HG02588 (cell line): ENCODE measurements at regions not wholly inside any gene's neighbourhood (a gene's known extent, or its start where the extent isn't known, plus 50 kb on each side); places are given as distances from the start of the nearest gene placed in this dataset.
"Not testable (repeated sequence)": the region's sequence is repeated elsewhere in the genome, so short reads cannot be mapped to it uniquely, and the experiment has no call there.

ENCODE experiments used
- ATAC-seq: cut with Tn5 transposase; IDR thresholded peaks from one replicate; pipeline ENCODE4 v1.9.1; 2021; ENCODE audit warnings: mild to moderate bottlenecking, moderate library complexity; ENCODE audit not compliant: unreplicated experiment

DNA sequence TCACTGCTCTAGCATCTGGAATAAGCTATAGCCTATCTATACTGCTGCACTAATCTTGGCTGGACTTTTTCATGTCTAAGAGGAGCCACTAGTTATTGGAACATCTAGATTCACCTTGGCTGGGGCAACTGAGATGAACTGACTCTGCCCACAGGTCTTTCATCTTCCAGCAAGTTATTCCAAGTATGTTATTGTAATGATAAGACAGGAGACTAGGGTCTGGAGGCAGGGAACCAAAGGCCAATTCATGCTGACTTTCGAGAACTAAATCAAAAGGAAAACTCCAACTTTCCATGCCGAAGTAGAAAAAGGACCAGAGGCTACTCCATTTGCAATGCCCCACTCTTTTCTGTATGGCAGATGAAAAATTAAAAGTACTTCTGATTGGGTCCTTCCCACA, 1243.0 kb upstream of the RAG2 start:
- ATAC-seq: no peak

DNA sequence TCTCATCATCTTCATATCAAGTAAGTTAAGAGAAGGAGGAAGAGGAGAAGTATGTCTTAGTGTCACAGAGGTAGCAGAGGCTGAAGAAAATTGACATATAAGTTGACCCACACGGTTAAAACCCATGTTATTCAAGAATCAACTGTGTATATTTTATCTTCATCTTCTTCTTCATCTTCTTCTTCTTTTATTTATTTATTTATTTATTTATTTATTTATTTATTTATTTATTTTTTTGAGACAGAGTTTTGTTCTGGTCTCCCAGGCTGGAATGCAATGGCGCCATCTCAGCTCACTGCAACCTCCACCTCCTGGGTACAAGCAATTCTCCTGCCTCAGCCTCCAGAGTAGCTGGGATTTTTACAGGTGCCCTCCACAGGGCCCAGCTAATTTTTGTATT, 1242.3 kb upstream of the RAG2 start:
- ATAC-seq: not testable (repeated sequence)

DNA sequence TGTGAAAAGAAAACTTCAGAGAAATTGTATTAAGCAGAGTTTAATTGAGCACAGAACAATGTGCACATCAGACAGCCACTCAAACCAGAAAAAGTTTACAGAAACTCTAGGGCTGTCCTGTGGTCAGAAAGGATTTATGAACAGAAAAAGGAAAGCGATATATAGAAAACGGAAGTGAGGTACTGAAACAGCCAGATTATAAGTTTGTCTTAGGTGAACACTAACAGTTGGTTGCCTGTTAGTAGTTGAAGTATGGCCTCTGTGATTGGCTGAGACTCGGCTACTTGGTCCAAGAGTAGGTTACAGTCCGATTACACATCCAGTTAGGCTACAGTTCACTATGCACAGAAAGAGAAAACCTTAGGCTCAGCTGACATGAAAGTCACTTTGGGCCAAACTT, 1232.5 kb upstream of the RAG2 start:
- no peak for ATAC-seq

DNA sequence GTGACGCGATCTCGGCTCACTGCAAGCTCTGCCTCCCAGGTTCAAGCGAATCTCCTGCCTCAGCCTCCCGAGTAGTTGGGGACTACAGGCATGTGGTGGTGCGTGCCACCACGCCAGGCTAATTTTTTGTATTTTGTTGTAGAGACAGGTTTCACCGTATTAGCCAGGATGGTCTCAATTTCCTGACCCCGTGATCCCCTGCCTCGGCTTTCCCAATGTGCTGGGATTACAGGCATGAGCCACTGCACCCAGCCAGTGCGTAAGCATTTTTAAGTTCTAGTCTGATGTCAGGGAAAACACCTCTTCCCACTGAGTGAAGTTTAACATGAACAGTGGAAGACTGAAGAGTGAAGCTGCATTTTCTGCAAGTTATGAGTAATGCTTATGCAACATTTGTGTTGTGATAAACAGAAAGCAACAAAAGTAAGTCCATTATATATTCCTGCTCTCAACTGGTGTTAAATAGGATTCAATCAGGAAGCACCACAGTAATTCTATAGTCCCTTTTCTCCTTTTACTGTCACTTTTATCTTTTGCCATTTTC, 1219.8 kb upstream of the RAG2 start:
- ATAC-seq: no peak

DNA sequence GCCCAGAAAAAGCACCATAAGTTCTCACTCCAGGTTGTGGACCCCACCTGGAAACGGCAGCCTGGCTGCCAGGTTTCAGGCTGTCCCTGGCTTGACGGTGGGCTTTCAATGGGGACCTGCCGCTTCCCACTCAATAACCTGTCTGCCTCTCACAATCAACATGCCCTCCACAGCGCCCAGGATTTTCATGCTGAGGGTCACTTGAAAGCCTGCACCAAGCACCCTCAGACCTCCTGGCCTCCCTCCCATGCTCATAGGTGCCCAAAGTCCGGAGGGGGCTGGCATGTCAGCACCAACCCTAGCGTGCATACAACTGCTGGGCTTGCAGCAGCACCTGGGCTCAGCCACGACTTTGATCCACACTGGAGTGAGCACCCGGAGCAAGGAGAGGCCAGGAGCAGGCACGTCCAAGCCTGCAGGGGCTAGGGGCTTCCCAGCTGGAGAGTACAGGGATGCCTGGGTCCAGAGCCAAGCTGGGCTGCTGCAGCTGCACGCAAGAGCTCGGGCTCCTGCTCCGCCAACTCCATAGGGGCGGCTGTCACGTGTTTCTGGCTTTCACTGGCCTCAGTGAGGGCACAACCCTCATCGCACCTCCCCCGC, 1214.3 kb upstream of the RAG2 start:
- no peak for ATAC-seq

DNA sequence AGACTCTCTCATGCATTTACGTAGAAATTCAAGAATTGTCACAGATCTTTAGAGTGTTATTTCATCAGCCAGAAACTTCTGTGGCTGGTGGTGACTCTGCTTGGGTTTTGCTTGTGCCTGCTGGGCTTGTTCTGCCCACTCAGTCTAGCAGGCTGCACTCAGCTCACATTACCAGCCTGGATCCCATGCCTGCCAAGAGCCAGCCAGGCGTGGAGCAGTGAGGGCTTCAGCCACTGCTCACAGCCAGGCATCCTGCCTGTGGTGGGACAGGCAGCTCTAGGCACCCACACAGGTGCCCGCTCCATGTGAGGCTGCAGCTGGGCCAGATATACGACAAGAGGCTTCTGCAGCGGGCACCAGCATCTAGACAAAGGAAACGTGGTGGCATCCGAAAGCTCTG, 1213.3 kb upstream of the RAG2 start:
- no peak for ATAC-seq

DNA sequence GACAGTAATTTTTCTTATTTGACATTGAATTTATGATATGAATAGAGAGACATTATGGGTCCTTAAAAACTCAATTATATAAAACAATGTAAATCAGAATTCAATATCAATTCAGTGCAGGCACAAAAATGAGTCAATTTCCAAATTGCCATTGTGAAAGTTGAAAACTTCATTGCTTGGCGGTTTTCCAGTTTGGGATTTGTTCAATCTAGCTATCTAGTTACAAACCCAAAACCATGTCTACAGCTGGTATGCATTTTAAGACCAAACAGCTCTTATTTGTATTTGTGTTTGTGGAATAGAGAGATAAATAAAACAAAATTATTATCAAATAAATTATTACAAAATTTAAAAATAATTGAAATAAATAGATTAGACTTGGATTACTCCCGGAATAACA, 1206.6 kb upstream of the RAG2 start:
- ATAC-seq: no peak

DNA sequence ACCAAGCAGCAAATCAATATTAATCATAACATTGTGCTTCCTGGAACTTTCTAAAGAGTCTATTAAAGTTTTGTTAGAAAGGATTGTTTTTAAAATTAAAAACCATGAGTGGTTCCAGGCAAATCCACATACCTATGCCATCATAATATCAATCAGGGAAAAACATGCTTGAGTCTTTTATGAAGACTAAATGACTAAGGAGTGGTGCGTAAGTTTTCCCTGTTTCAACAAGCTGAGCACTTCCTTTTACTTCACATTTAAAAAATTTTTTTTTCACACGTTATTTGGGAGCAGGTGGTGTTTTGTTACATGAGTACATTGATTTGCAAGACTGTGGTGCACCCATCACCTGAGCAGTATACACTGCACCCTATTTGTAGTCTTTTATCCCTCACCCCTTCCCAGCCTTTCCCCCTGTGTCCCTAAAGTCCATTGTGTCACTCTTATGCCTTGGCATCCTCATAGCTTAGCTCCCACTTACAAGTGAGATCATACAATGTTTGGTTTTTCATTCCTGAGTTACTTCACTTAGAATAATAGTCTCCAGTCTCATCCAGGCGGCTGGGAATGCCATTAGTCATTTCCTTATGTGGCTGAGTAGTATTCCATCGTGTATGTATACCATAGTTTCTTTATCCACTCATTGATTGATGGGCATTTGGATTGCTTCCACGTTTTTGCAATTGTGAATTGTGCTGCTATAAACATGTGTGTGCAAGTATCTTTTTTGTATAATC, 1190.3 kb upstream of the RAG2 start:
- no peak for ATAC-seq

DNA sequence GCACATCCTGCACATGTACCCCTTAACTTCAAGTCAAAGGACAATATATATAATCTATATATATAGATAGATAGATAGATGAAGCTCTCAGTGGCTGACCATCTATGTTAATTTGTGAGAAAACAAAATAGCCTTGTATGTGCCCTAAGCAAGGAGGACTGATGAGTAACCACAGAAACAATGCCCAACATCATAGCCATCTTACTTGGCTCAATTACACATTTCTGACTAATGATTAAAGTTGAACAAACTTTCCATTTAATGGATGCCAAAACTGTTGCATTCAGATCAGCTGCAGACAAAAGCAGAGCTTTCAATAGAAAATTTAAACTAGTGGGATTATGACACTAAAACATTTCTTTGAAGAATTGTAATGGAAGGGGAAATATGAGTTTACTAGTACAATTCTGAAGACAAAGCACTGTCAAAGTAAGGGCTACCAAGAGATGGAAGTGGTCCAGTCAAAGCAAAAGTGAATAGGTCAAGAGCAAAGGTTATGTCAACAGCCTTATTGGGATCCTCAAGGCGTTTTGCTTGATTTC, 1188.2 kb upstream of the RAG2 start:
- no peak for ATAC-seq

DNA sequence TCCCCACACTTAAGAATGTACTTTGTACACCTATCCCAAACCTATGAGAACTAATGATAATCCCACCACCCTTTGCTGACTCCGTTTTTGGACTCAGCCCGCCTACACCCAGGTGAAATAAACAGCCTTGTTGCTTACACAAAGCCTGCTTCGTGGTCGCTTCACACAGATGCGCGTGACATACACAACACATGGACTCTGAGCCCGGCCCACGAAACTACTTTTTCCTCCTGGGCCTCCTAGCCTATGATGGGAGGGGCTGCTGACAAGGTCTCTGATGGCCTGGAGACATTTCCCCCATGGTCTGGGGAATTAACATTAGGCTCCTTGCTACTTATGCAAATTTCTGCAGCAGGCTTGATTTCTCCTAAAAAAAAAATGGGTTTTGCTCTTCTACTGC, 1176.4 kb upstream of the RAG2 start:
- ATAC-seq: no peak

DNA sequence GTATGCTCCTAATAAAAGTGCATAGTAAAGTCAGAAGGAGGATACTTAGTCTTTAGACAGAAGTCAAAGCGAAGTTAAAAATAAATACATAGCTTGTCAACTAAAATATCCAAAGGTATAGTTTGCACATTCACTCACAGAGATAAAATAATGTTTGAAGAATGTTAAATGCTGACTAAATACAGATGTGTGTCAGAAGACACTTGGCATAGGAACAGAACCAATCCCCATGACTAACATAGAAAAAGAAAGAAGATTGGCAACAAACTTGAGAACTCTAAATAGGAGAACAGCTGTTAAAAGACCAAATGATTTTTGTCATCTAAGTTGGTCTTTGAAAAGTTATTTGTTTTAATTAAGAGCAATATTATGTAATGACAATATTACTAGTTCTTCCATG, 1172.1 kb upstream of the RAG2 start:
- ATAC-seq: no peak

DNA sequence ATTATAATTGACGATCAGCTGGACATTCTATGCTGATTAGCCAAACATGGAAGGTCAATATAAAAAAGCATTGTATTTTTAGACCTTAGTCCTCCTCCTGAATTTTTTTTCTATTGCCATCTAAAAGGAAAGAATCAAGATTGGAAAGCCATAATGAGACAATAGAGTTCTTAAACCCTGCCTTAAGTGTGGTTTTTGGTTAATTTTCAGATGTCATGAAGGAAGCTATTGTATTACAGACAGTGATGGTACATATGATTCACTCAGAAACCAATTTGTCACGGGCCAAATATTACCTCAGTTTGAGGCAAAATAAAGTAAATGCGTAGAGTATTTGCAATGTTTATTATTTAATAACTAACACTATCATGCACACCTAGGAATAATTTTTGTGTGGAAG, 1164.0 kb upstream of the RAG2 start:
- ATAC-seq: no peak

DNA sequence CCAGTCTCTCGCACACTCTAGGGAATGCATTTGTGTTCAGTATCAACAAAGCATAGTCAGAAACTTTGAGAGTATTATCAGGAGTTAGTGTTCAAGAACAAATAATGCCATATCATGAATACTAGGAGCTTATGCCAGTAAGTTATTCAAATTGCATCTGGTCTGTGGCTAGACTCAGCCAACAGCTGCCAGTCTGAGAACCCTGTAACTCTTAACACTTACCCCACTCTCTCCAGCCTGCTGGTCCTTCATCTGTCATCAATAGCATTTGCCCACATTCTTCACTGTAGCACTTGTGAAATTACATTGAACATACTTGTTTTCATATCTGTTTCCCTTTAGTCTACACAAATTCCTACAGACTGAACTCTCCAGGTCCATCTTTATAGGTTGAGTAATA, 1157.5 kb upstream of the RAG2 start:
- ATAC-seq: no peak

DNA sequence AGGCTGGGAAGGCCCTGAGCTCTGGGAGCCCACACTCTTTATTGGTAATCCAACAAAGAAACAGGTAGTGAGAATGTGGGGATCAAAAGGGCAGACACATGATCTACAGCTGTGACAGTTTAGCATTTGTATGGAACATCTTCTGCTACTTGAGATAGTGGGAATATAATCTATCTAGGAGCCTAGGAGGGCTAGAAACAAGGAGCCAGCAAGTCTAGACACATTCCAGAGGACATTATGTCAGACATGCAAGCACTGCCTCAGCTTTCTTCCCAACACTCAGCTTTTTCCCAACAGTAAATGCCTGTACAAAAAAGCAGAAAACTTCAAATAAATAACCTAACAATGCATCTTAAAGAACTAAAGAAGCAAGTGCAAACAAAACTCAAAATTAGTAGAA, 1150.6 kb upstream of the RAG2 start:
- no peak for ATAC-seq

DNA sequence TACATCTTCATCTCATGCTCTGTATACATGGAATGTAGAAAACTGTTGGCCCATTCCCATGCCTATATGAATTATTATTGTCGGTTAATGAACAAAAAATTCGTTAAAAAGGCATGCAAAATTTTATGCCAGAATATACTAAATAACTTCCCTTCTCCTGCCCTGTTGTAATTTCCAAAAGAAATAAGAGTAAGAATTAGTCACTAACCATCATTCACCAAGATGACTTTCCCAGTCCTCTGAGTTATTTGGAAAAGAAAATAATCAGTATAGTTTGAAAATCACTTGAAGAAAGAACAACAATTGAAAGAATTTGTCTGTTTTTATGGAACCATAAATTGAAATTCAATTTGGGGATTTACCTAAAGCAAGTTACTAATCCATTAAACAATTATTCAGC, 1149.1 kb upstream of the RAG2 start:
- ATAC-seq: no peak

DNA sequence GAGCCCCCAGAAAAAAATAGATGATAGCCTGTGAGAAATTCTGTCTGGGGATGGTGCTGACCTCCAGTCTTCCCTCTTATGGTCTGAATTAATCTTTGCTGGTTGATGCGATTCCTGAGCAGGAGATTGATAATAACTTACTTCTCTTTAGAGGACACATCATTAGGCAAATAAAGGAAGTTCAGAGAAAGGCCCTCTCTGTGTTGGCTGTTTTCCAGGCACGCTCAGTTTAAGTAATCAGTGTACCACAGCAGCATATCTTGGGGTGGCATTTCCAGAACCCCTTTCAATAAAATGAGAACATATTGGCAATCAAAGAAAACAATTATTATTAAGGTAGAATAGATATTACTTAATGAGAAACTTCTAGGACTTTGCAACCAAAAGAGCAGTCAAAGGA, 1129.3 kb upstream of the RAG2 start:
- no peak for ATAC-seq

DNA sequence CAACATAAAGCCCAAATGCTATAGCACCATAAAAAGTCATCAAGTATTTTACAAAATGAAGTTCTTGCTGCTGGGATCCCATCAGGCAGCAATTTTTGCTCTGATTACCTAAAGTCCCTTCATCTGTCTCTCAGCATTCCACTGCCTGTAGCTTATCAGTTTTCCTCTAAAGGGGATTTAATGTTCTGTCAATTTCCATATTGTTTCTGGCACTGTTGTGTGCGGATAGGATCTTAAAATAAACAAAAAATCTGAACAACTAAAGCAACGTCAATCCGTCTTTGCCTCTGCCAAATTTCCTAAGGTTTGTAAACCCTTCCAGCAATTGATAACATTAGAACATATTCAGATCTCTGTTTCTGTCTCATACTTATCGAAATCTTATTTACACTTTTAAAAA, 1126.3 kb upstream of the RAG2 start:
- no peak for ATAC-seq

DNA sequence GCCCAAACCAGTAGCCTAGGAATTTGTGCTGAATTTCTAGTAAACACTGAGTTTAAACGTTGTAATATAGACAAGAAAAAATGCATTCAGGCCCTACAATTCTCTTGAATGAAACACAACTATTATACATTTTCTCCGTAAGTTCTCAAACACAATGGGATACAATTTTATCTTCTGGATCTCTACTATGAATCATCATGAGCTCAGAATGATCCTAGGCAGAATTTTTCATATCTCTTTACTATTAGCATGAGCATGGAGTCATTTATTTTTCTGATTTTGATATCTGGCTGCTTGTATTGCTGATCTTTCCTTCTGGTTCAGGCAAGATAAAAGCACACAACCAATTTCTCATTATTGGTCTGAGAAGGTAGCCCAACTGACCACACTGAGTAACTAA, 1123.4 kb upstream of the RAG2 start:
- ATAC-seq: no peak

DNA sequence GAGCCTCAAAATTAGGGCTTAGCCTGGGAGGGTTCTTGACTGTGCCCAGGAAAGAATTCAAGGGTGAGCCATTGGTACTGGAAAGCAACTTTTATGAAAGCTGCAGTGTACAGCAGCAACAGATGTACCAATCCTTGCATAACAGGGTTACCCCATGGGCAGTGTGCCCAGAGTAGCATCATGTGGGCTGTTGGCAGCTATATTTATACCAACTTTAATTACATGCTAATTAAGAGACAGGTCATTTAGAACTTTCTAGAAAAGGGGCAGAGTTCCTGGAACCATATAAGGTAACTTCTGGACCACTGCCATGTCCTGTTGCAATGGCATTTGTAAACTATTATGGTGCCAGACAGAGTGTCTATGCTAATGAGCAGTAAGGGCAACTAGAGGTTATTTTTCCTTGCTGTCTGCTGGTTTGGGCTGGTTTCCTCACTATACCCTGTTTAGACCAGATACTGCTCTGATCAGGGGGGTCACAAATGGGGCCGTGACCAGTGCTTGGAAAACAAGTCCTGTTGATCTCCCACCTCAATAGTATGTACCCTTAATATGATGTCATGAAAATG, 1120.5 kb upstream of the RAG2 start:
- ATAC-seq: no peak

DNA sequence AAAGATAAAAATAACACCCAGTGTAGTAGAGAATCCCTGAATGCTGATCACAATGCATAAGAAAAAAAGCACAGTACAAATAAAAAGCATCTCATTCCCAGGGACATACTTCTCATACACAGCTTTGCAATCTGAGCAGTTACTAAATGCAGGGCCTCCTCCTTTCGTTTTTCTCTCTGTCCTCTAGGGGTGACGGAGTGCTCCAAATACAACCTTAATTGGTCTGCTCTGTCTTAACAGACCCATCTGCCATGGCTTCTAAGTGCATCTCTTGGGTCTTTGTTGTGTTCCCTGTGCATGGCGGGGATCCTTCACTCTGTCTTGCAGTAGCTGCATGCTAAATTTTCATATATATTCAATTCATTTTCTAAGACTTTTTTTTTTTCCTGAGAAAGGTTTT, 1114.2 kb upstream of the RAG2 start:
- ATAC-seq: no peak

DNA sequence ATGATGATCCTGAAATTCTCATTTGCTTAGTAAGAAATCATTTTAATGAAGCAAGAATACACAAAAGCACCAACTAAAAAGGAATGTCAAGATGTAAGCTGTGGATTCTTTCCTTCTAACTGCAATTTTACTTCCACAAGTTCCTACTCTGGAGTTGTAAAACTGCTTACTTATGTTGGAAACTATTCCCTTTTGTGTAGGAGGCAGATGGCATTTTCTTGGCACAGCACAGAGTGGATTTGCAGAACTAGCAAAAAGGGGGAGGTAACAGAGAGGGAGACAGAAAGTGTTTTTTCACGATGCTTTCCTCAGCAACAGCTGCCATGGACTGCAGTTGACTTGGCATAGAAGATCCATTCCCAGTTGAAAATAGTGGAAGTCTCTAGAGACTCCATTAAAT, 1112.0 kb upstream of the RAG2 start:
- ATAC-seq: no peak

DNA sequence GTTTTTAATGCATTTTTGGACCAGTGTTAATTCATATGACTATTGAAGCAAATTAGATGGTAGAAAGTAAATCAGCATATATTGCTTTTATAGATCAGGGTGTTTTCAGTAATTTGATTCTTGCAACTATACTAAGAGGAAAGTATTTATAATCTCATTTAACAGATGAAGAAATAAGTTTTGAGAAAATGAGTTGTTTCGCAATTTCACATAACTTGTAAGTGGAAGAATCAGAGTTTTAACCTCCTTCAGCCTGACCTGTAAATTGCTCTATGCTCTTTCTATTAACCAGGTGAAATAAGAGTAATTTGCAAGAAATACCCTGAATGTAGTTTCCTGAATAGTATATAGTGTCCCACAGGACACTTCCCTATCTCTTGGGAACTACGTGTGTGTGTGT, 1106.8 kb upstream of the RAG2 start:
- no peak for ATAC-seq
